ENCODE measurements at regions not wholly inside any gene's neighbourhood (a gene's known extent, or its start where the extent isn't known, plus 50 kb on each side); places are given as distances from the start of the nearest gene placed in this dataset.

DNA sequence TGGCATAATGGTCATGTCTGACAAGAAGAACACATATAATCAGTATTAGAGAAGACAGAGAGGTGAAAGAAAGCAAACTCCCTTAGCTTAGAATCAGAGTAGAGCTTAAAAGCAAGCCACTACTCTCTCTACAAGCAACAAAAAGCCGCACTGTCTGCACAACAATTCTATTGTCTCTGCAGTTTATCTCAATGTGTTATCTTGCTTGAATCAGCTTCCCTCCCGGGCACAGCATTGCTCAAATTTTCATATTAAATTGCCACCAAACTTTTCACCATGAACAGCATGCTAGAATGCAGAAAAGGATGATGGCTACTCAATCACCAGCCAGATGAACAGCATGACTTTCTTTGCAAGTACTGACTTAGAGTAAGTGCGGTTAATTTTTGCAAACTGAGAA is 356.0 kb upstream of the KYNU start:
- H3K9me3 ChIP-seq (ENCODE audit: control insufficient read depth, insufficient read depth, low read depth, low read length): no peaks in the 10 kb centered on the region
- no peaks in the 10 kb centered on the region for H3K4me1 ChIP-seq (ENCODE audit: control insufficient read depth, insufficient read depth, low read length)
- POLR2A ChIA-PET: no interaction called here
- H3K27me3 ChIP-seq (ENCODE audit: control insufficient read depth, insufficient read depth, low read length): no peaks in the 10 kb centered on the region
- intact Hi-C loops (cut with micrococcal nuclease; ENCODE audit: unreplicated experiment): no loop called here
- ATAC-seq (no peak), DNase-seq (ENCODE audit: low read depth, low spot score) (no peak)
- CTCF ChIA-PET: interaction anchor here (0.7 kb wide), 1 partner anchor 11 kb away, joined by 6 read pairs; no protein-coding TSS in a partner anchor
- H3K4me3 ChIP-seq (ENCODE audit: low read depth in 2 of 2, low read length in 2 of 2): no peak overlapping the region
- no TSS peak for BruUV-seq (replicated peaks)
- TF ChIP-seq SIN3A (IDR thresholded peaks at IDR 0.05; ENCODE audit: borderline replicate concordance, insufficient read depth, low read depth, low read length): no peak
- TF ChIP-seq, protein P1, sequence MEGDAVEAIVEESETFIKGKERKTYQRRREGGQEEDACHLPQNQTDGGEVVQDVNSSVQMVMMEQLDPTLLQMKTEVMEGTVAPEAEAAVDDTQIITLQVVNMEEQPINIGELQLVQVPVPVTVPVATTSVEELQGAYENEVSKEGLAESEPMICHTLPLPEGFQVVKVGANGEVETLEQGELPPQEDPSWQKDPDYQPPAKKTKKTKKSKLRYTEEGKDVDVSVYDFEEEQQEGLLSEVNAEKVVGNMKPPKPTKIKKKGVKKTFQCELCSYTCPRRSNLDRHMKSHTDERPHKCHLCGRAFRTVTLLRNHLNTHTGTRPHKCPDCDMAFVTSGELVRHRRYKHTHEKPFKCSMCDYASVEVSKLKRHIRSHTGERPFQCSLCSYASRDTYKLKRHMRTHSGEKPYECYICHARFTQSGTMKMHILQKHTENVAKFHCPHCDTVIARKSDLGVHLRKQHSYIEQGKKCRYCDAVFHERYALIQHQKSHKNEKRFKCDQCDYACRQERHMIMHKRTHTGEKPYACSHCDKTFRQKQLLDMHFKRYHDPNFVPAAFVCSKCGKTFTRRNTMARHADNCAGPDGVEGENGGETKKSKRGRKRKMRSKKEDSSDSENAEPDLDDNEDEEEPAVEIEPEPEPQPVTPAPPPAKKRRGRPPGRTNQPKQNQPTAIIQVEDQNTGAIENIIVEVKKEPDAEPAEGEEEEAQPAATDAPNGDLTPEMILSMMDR (IDR thresholded peaks at IDR 0.05): no peak
- in situ Hi-C loops (cut with HindIII; ENCODE audit: low pct_unique_long_range_greater_than_20kb, low sequenced_read_pairs): no loop called here
- no peak overlapping the region for H3K27ac ChIP-seq (ENCODE audit: low read length)
- H3K36me3 ChIP-seq (ENCODE audit: control insufficient read depth, insufficient read depth, low read length): no peaks in the 10 kb centered on the region

DNA sequence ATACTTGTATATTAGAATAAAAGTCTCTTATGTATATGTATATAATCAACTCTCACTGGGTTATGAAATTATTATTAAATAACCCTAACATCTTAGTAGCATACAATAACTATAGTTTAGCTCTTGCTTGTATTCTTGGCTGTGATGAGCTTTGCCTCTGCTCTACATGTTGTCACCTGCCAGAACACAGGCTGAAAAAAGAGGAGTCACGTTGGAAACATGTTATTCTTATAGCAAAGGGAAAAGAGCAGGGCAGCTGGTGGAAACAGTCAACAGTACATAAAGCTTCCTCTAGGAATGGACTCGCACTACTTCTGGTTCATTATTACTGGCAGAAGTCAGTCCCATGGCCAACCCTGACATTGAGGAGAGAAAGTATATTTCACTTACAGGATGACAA is 362.0 kb upstream of the KYNU start:
- no peak for TF ChIP-seq TCF7L2 (IDR thresholded peaks at IDR 0.05; ENCODE audit: low read depth, low read length)
- TF ChIP-seq, protein P1 (IDR thresholded peaks at IDR 0.05): no peak
- no peak for TF ChIP-seq SIN3A (IDR thresholded peaks at IDR 0.05; ENCODE audit: borderline replicate concordance, insufficient read depth, low read depth, low read length)
- no peak for TF ChIP-seq POLR2AphosphoS5 (IDR thresholded peaks at IDR 0.05; ENCODE audit: low read depth, low read length)
- TF ChIP-seq, protein P2, sequence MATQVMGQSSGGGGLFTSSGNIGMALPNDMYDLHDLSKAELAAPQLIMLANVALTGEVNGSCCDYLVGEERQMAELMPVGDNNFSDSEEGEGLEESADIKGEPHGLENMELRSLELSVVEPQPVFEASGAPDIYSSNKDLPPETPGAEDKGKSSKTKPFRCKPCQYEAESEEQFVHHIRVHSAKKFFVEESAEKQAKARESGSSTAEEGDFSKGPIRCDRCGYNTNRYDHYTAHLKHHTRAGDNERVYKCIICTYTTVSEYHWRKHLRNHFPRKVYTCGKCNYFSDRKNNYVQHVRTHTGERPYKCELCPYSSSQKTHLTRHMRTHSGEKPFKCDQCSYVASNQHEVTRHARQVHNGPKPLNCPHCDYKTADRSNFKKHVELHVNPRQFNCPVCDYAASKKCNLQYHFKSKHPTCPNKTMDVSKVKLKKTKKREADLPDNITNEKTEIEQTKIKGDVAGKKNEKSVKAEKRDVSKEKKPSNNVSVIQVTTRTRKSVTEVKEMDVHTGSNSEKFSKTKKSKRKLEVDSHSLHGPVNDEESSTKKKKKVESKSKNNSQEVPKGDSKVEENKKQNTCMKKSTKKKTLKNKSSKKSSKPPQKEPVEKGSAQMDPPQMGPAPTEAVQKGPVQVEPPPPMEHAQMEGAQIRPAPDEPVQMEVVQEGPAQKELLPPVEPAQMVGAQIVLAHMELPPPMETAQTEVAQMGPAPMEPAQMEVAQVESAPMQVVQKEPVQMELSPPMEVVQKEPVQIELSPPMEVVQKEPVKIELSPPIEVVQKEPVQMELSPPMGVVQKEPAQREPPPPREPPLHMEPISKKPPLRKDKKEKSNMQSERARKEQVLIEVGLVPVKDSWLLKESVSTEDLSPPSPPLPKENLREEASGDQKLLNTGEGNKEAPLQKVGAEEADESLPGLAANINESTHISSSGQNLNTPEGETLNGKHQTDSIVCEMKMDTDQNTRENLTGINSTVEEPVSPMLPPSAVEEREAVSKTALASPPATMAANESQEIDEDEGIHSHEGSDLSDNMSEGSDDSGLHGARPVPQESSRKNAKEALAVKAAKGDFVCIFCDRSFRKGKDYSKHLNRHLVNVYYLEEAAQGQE (IDR thresholded peaks at IDR 0.05; ENCODE audit: insufficient read depth in 1 of 2, low read depth in 2 of 2, low read length in 1 of 2): no peak
- CTCF ChIA-PET: no interaction called here
- Histone ChIP-seq H3K9me3 (ENCODE audit: control insufficient read depth, insufficient read depth, low read depth, low read length) (no peaks in the 10 kb centered on the region), H3K36me3 (ENCODE audit: control insufficient read depth, insufficient read depth, low read length) (no peaks in the 10 kb centered on the region), H3K4me1 (ENCODE audit: control insufficient read depth, insufficient read depth, low read length) (no peaks in the 10 kb centered on the region), H3K27ac (ENCODE audit: low read length) (no peak overlapping the region), H3K27me3 (ENCODE audit: control insufficient read depth, insufficient read depth, low read length) (no peaks in the 10 kb centered on the region), H3K4me3 (ENCODE audit: low read depth in 2 of 2, low read length in 2 of 2) (no peak overlapping the region)
- BruUV-seq (replicated peaks): no TSS peak
- no peak for ATAC-seq
- in situ Hi-C loops (cut with HindIII; ENCODE audit: low pct_unique_long_range_greater_than_20kb, low sequenced_read_pairs): no loop called here
- intact Hi-C loops (cut with micrococcal nuclease; ENCODE audit: unreplicated experiment): no loop called here
- DNase-seq (ENCODE audit: low read depth, low spot score): no peak
- POLR2A ChIA-PET: no interaction called here

DNA sequence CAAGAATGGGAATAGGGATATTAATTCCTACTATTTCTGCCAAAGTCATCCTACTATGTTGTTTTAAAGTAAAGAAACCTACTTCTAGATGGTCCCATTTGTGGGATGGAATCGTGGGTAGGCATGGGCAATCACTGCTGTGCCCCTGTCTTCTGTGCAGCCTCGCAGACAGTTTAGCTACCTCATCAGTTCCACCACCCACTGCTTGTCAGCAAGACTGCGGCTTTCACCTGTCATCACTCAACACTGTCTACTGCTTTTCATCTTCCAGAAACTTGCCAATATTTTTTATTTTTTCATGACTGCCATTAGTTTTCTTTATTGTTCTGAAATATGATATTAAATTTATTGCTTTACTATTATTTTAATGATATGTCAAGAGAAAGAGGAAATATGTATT is 368.1 kb upstream of the KYNU start:
- ATAC-seq: no peak

More for the DNA sequence above, 368.1 kb upstream of the KYNU start:
- POLR2A ChIA-PET: no interaction called here
- intact Hi-C loops (cut with micrococcal nuclease; ENCODE audit: unreplicated experiment) (no loop called here), in situ Hi-C loops (cut with HindIII; ENCODE audit: low pct_unique_long_range_greater_than_20kb, low sequenced_read_pairs) (no loop called here)
- H3K9me3 ChIP-seq (ENCODE audit: control insufficient read depth, insufficient read depth, low read depth, low read length): no peaks in the 10 kb centered on the region
- H3K27ac ChIP-seq (ENCODE audit: low read length): no peak overlapping the region
- no peaks in the 10 kb centered on the region for H3K36me3 ChIP-seq (ENCODE audit: control insufficient read depth, insufficient read depth, low read length)
- TF ChIP-seq, protein P1 (IDR thresholded peaks at IDR 0.05): no peak
- no peak for TF ChIP-seq POLR2AphosphoS5 (IDR thresholded peaks at IDR 0.05; ENCODE audit: low read depth, low read length)
- TF ChIP-seq TCF7L2 (IDR thresholded peaks at IDR 0.05; ENCODE audit: low read depth, low read length): no peak
- CTCF ChIA-PET: no interaction called here
- no peaks in the 10 kb centered on the region for H3K27me3 ChIP-seq (ENCODE audit: control insufficient read depth, insufficient read depth, low read length)
- H3K4me1 ChIP-seq (ENCODE audit: control insufficient read depth, insufficient read depth, low read length): no peaks in the 10 kb centered on the region
- no peak for DNase-seq (ENCODE audit: low read depth, low spot score)
- H3K4me3 ChIP-seq (ENCODE audit: low read depth in 2 of 2, low read length in 2 of 2): no peak overlapping the region
- BruUV-seq (replicated peaks): no TSS peak
